ENCODE measurements at regions not wholly inside any gene's neighbourhood (a gene's known extent, or its start where the extent isn't known, plus 50 kb on each side); places are given as distances from the start of the nearest gene placed in this dataset.

DNA sequence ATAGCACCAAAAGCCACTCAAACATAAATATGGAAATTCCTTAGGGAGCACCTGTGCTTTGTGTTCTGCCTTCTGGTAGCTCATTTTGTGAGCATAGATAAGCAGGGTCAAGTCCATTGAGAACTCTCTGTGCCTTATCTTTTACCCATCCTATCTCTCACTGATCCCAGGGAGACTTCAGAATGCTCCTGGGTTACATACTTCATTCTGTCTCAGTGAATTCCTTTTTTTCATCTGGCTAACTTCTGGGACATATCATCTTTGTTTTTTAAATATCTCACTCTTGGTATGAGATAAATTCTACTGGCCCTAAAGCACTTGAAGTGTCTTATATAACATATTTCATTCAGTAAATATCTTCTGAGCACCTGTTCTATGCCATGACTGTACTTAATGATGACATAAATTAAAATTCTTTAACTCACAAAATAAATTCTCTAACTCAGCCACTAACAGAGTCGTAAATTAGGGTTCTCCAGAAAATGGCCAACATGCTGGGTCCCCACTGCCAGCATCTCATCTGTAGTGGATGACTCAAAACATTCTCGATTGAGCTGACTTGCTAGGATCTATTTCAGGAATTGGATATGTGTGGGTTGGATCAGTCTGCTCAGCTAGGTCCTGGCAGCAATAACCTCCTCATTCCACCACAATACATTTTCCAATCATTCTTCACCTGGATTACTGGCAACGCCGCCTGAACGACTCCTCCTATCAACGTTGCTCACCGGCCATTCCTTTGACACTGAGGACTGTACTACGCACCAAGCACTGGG is 170.2 kb downstream of the FOXO1 start:
- DNase-seq, result no peak

GRCh38 chr13:40498461-40498860 is 168.0 kb downstream of the FOXO1 start:
- DNase-seq, result no peak

GRCh38 chr13:40502236-40502635 is 164.2 kb downstream of the FOXO1 start:
- DNase-seq, result no peak

DNA sequence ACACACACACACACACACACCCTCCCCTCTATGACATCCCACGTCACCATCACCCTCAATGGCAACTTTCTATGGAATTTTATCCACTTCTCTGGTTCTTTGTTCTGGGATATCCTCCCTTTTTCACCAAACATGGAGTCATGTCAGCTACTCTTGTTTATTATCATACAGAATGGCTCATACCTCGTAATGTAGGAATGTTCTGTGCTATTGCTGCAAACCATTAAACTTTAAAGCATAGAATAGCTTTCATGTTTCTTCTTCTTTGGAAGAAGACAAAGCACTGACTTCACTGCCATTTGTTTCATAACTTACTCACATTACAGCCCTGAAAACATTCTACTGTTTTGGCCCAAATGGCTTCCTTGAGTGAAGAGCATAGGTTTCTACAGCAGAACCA is 163.4 kb downstream of the FOXO1 start:
- no peak for DNase-seq

- no peak for DNase-seq
These were observed 162.4 kb downstream of the FOXO1 start for GRCh38 chr13:40503966-40504591.

- DNase-seq, result no peak
These were observed 161.8 kb downstream of the FOXO1 start for GRCh38 chr13:40504641-40505040.

- no peak for DNase-seq
These were observed 161.2 kb downstream of the FOXO1 start for GRCh38 chr13:40505196-40505595.
